Renal cortical epithelial cell (primary cell): ENCODE measurements at regions not wholly inside any gene's neighbourhood (a gene's known extent, or its start where the extent isn't known, plus 50 kb on each side); places are given as distances from the start of the nearest gene placed in this dataset.
A peak's percentile ranks its signal among the peaks of the same experiment; 100 is the strongest.
"Not testable (repeated sequence)": the region's sequence is repeated elsewhere in the genome, so short reads cannot be mapped to it uniquely, and the experiment has no call there.

Source experiments
- DNase-seq: peaks from one replicate; pipeline ENCODE4 v3.0.0-alpha.2; 2011; ENCODE audit warnings: low read depth

DNA sequence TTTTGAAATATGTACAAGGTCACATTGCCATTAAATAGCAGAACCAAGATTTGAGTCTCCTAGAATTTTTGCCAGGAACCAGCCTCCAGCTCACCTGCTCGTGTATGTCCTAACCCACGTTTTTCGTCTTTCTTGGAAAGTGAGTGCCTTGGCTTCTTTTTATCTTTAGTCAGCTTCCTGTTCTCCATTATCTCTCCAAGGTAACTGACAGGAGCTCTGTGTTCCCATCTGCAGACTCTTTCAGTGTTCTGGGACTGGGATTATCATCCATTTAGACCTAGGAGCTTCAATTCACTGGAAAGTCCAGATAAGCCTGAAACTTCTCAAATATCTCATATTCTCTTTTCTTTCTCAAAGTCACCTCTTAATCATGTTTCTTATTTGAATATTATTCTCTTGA lies 193.7 kb downstream of the ZIC5 start:
- no peak for DNase-seq

- no peak for DNase-seq
These were observed 196.9 kb downstream of the ZIC5 start for GRCh38 chr13:99774644-99775043.

- DNase-seq = no peak
These were observed 202.6 kb downstream of the ZIC5 start for GRCh38 chr13:99768986-99769385.

DNA sequence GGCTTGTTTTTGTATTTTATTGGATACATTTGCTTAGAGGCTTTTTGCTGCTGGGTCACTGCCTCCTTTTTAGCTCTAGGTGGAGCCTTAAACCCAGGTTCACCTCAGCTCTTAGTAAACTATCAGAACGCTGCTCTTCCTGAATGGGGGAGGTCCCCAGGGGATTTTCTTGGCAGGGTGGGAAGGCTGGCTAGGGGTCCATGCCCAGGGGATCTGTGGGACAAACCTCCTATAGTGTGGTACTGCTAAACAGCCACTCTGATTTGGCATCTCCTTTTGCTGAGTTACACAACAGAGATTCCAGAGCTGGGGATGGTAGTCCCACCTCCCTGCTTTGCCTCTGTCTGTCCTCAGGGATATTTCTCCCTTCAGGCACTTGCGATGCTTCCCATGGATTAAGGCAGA lies 204.9 kb downstream of the ZIC5 start:
- DNase-seq = peak; percentile 7

GRCh38 chr13:99765869-99766268 lies 205.7 kb downstream of the ZIC5 start:
- DNase-seq = no peak

DNA sequence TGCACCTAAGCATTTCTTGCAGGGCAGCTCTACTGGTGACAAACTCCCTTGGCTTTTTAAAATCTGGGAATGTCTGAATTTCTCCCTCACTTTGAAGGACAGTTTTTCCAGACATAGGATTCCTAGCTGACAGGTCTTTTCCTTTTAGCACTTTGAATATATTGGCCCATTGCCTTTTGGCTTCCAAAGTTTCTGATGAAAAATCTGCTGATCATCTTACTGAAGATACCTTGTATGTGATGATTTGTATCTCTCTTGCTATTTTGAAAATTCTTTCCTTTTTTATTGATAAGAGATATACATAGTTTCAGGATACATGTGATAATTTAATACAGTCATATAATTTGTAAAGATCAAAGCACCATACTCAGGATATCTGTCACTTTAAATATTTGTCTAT lies 211.1 kb downstream of the ZIC5 start:
- peak; percentile 18 for DNase-seq

- no peak for DNase-seq
These were observed 212.4 kb downstream of the ZIC5 start for GRCh38 chr13:99759163-99759552.

GRCh38 chr13:99758460-99759162 lies 213.0 kb downstream of the ZIC5 start:
- no peak for DNase-seq

GRCh38 chr13:99757756-99758459 lies 213.7 kb downstream of the ZIC5 start:
- no peak for DNase-seq

DNA sequence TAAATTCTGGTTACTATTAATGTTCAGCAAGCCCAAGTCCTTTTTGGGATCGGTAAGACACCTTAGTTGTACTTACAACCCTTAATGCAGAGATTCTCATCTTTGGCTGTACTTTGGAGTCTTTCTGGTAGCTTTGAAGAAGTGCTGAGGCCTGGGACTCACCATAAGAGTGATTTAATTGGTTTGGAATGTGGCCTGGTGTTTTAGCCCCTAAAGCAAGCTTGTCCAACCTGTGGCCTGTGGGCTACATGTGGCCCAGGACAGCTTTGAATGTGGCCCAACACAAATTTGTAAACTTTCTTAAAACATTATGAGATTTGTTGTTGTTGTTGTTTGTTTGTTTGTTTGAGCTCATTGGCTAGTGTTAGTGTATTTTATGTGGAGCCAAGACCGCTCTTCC lies 215.3 kb downstream of the ZIC5 start:
- peak; percentile 7 for DNase-seq

- DNase-seq = not testable (repeated sequence)
These were observed 216.8 kb downstream of the ZIC5 start for GRCh38 chr13:99754750-99755149.

DNA sequence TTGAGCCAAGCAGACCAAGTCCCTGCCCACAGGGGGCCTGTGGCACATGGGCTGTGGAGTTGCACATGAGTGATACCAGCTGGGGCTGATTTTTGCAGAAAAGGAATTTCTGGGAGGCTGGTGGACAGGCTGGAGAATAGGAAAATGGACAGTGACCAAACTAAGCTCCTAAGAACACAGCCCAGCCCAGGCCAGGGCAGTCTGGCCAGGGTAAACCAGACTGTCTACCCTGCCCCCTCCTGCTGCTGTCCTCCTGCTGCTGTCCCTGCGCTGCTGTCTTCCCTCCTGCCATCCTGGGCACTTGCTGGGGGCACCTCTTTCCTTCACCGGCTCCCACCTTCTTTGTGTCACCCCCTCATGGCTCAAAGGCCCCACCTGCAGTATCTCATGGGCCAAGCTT lies 219.2 kb downstream of the ZIC5 start:
- no peak for DNase-seq

DNA sequence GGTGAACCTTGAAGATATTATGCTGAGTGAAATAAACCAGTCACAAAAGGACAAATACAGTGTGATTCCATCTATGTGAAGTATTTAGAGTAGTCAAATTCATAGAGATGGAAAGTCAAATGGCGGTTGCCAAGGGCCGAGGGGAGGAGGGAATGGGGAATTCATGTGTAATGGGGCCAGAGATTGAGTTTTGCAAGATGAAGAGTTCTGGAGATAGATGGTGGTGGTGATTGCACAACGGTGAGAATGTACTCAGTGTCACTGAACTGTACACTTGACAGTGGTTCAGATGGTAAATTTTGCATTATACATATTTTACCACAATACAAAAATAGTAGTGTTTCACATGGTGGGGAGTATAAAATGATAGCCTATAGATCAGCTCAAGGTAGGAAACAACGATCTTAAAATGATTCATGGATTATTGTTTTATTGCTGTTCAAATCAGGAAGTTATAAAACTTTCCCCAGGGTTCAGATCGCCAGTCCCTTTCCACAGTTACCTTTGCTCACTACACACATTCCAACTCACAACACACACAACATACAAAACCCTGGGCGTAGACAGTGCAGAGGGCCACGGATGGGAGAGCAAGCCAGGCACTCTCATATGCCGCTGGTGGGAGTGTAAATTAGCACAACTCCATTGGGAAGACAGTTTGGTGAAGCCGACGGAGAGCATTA lies 219.9 kb downstream of the ZIC5 start:
- DNase-seq = no peak

DNA sequence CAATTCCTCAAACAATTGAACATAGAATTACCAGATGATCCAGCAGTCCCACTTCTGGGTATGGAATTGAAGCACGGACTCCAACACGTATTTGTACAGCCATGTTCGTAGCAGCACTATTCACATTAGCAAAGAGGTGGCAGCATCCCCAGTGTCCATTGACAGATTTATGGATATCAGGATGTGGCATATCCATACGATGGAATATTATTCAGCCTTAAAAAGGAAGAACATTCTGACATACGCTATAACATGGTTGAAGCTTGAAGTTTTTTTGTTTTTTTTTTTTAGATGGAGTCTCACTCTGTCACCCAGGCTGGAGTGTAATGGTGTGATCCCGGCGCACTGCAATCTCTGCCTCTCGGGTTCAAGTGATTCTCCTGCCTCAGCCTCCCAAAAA lies 220.6 kb downstream of the ZIC5 start:
- DNase-seq = no peak

DNA sequence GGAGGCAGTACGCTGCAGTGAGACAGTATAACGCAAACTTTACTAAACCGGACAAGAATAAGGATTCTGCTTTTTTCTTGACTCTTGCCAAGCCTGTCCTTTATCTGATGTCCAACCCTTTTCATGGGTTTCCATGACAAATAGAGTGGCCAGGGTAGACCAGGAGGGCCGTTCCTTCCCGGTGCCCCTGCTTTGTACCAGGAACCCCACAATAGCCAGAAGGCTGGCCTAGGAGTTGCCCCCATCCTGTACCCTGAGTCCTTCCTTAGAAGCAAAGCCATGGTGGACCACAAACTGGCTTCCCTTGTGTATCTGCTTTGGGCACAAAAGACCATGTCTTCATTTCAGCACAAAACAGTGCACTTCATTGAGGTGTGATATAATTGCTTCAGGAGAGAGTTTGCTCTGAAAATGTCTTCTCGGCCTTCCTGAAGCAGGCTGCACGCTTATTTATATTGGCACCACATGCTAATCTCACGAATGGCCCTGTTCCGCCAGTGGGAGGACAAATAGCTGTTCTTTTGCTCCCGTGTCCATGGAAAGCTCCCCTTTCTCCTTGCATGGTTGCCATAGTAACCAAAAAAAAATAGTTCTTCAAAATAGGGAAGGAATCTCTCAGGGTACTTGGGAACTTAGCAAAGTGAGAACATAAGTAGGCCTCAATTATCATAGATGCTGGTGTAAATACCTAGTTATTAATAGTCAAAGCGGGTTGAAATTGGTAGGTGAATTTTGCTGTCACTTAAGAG lies 222.1 kb downstream of the ZIC5 start:
- peak; percentile 2 for DNase-seq

GRCh38 chr13:99747403-99747710 lies 224.2 kb downstream of the ZIC5 start:
- DNase-seq = no peak

DNA sequence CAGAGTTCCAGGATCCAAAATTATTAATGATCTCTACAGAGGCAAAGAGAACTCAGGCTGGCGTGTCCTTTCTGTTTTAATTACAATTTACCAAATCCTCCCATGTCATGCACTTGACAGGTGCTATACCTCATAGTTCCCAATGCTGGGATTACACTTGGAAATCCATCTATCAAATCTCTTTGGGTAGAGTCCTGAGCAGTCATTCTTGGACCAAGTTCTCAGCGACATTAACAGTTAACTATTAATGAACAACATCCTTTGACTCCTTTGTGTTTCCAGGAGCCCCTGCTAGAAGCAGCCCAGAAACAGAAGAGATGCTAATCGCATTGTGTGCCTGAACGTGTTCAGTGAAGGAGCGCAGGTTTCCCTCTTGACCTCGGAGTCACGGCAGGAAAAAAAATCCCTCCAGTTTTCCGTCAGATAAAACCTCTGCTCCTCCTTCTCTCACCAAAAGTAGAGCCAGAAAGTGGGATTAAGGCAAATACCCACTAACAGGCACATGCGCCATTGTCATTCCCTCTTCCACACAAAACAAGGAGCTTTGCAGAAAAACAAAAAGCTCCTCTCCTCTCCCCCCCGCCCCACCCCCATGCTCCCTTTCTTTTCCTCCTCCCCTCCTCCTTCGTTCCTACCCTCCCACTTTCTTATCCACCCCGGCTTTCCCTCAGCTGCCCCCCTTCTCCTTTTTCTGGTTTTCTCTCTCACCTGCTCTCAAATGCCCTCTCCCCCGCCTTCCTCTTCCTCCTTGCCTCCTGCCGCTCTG lies 224.7 kb downstream of the ZIC5 start:
- DNase-seq = no peak

- DNase-seq = no peak
These were observed 228.5 kb downstream of the ZIC5 start for GRCh38 chr13:99743094-99743493.

DNA sequence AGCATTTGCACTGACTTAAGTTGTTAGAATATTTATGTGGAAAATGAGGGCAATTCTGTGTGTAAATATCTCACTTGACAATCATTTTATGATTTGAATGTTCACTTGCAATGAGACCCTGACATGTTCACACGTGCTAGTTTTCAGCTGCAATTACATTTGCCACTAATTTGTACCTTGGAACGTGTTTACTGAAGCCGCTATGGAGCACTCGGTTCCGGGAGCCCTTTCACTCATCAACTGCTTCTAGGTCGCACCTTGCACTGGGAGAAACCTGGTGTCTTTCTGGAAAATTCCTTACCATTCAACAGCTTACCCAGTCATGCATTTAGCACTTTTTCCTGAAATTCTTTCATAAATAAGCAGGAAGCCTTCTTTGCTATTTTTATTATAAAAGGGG lies 229.6 kb downstream of the ZIC5 start:
- no peak for DNase-seq

- DNase-seq = no peak
These were observed 231.2 kb downstream of the ZIC5 start for GRCh38 chr13:99740251-99740979.

GRCh38 chr13:99738626-99739025 lies 232.9 kb downstream of the ZIC5 start:
- no peak for DNase-seq
